WTC11 (cell line): ENCODE measurements at regions not wholly inside any gene's neighbourhood (a gene's known extent, or its start where the extent isn't known, plus 50 kb on each side); places are given as distances from the start of the nearest gene placed in this dataset.
"Not testable (repeated sequence)": the region's sequence is repeated elsewhere in the genome, so short reads cannot be mapped to it uniquely, and the experiment has no call there.

Experiments used
- CREM ChIP-seq: sonication (generic); formaldehyde crosslinking; IDR thresholded peaks from 2 replicates; pipeline ENCODE4 v1.8.1; 2022; ENCODE audit warnings: mild to moderate bottlenecking, missing genetic modification reagents, moderate library complexity
- CTCF ChIP-seq: fragments of 200-600 bp; IDR thresholded peaks from 2 replicates; pipeline ENCODE4 v1.8.0; 2022; ENCODE audit warnings: antibody characterized with exemption
- ELF4 ChIP-seq: sonication (generic); formaldehyde crosslinking; IDR thresholded peaks from 2 replicates; pipeline ENCODE4 v1.8.1; 2022; ENCODE audit warnings: low read depth, mild to moderate bottlenecking, moderate library complexity, missing genetic modification reagents
- ETV6 ChIP-seq: sonication (generic); formaldehyde crosslinking; IDR thresholded peaks from 2 replicates; pipeline ENCODE4 v1.8.1; 2022; ENCODE audit warnings: mild to moderate bottlenecking, missing genetic modification reagents
- IRF1 ChIP-seq: sonication (generic); formaldehyde crosslinking; IDR thresholded peaks from 2 replicates; pipeline ENCODE4 v1.8.0; 2023; ENCODE audit warnings: missing genetic modification reagents
- KAT7 ChIP-seq: sonication (generic); formaldehyde crosslinking; IDR thresholded peaks from 2 replicates; pipeline ENCODE4 v1.8.1; 2023; ENCODE audit warnings: missing genetic modification reagents, mild to moderate bottlenecking, borderline replicate concordance
- MAX ChIP-seq: sonication (generic); formaldehyde crosslinking; IDR thresholded peaks from 2 replicates; pipeline ENCODE4 v1.8.0; 2022; ENCODE audit warnings: mild to moderate bottlenecking, missing genetic modification reagents
- RELA ChIP-seq: sonication (generic); formaldehyde crosslinking; IDR thresholded peaks from 2 replicates; pipeline ENCODE4 v1.8.1; 2022; ENCODE audit warnings: missing genetic modification reagents, mild to moderate bottlenecking, borderline replicate concordance
- SP1 ChIP-seq: sonication (generic); formaldehyde crosslinking; conservative IDR thresholded peaks from 2 replicates; pipeline ENCODE4 v1.8.1; 2022; ENCODE audit warnings: missing genetic modification reagents
- TCF7 ChIP-seq: sonication (generic); formaldehyde crosslinking; IDR thresholded peaks from 2 replicates; pipeline ENCODE4 v1.8.0; 2022; ENCODE audit warnings: mild to moderate bottlenecking, low read depth, missing genetic modification reagents, moderate library complexity
- TP53 ChIP-seq: sonication (generic); formaldehyde crosslinking; IDR thresholded peaks from 2 replicates; pipeline ENCODE4 v1.8.1; 2023; ENCODE audit warnings: mild to moderate bottlenecking, missing genetic modification reagents
- ZBTB43 ChIP-seq: sonication (generic); formaldehyde crosslinking; IDR thresholded peaks from 2 replicates; pipeline ENCODE4 v1.8.1; 2023; ENCODE audit warnings: mild to moderate bottlenecking, missing genetic modification reagents

- not testable (repeated sequence) for TF ChIP-seq CTCF; MAX (CRISPR knock-in tag); TCF7; IRF1 (CRISPR knock-in tag); TP53; ELF4 (CRISPR knock-in tag); CREM (CRISPR knock-in tag); ZBTB43 (CRISPR knock-in tag); ETV6 (CRISPR knock-in tag); KAT7 (CRISPR knock-in tag); SP1 (CRISPR knock-in tag); RELA
Measured at GRCh38 chr15:30470601-30471365, 56.7 kb upstream of the GOLGA8R start.
